ENCODE measurements at regions not wholly inside any gene's neighbourhood (a gene's known extent, or its start where the extent isn't known, plus 50 kb on each side); places are given as distances from the start of the nearest gene placed in this dataset.

DNA sequence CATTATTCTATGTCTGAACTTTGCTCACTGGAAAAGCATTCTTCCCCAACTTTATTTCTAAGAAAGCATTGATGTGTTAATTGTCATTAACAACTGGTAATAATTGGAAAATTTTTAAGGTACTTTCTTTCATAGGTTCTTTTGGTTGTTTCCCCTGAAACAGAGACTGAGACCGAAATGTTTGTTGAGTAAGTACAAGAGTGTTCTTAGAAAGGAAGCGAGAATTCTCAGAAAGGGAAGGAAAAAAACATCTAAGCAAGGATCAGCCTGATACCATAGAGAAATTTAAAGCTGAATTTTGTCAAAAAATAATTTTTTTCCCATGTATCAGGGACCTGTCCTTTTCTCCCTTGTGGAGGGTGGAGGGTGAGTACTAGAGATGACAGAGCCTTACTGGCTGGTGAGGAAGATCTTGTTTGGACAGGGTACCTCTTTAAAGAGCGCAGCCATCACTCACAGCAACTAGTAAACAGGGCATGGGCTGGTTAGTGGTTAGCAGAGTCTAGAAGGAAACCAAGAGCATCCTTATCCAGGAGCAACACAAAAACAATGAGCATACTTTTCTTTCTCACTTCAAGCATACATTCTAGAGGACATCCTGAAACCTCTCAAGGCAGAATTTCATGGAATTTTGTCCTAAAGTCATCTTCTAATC is 898.5 kb downstream of the DNAH5 start:
- TF ChIP-seq, protein P1, sequence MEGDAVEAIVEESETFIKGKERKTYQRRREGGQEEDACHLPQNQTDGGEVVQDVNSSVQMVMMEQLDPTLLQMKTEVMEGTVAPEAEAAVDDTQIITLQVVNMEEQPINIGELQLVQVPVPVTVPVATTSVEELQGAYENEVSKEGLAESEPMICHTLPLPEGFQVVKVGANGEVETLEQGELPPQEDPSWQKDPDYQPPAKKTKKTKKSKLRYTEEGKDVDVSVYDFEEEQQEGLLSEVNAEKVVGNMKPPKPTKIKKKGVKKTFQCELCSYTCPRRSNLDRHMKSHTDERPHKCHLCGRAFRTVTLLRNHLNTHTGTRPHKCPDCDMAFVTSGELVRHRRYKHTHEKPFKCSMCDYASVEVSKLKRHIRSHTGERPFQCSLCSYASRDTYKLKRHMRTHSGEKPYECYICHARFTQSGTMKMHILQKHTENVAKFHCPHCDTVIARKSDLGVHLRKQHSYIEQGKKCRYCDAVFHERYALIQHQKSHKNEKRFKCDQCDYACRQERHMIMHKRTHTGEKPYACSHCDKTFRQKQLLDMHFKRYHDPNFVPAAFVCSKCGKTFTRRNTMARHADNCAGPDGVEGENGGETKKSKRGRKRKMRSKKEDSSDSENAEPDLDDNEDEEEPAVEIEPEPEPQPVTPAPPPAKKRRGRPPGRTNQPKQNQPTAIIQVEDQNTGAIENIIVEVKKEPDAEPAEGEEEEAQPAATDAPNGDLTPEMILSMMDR (IDR thresholded peaks at IDR 0.05; ENCODE audit: borderline replicate concordance), result no peak

GRCh38 chr5:13034061-13034460 is 910.4 kb downstream of the DNAH5 start:
- H3K36me3 ChIP-seq, result no peaks in the 10 kb centered on the region
- H3K4me3 ChIP-seq, result no peak overlapping the region
- H3K9me3 ChIP-seq (replicated peaks), result peaks cover 3% of the 10 kb centered on the region
- no peak overlapping the region for H3K27ac ChIP-seq (replicated peaks)
- TF ChIP-seq, protein P1 (IDR thresholded peaks at IDR 0.05; ENCODE audit: borderline replicate concordance), result no peak
- no peak for DNase-seq
- intact Hi-C loops (cut with micrococcal nuclease), result no loop called here
- H3K27me3 ChIP-seq (ENCODE audit: low read depth), result no peaks in the 10 kb centered on the region
- no peaks in the 10 kb centered on the region for H3K4me1 ChIP-seq

More for the DNA sequence above, 898.5 kb downstream of the DNAH5 start:
- no peaks in the 10 kb centered on the region for H3K27me3 ChIP-seq (ENCODE audit: low read depth)
- no peak overlapping the region for H3K27ac ChIP-seq (replicated peaks)
- H3K4me1 ChIP-seq, result no peaks in the 10 kb centered on the region
- H3K9me3 ChIP-seq (replicated peaks), result peaks cover 32% of the 10 kb centered on the region
- H3K4me3 ChIP-seq, result no peak overlapping the region
- DNase-seq, result no peak
- intact Hi-C loops (cut with micrococcal nuclease), result no loop called here
- H3K36me3 ChIP-seq, result no peaks in the 10 kb centered on the region

- no peaks in the 10 kb centered on the region for H3K36me3 ChIP-seq
- H3K4me1 ChIP-seq, result no peaks in the 10 kb centered on the region
- TF ChIP-seq, protein P1 (IDR thresholded peaks at IDR 0.05; ENCODE audit: borderline replicate concordance), result no peak
- H3K4me3 ChIP-seq, result no peak overlapping the region
- no peaks in the 10 kb centered on the region for H3K27me3 ChIP-seq (ENCODE audit: low read depth)
- peaks cover 4% of the 10 kb centered on the region for H3K9me3 ChIP-seq (replicated peaks)
- no peak for DNase-seq
- intact Hi-C loops (cut with micrococcal nuclease), result no loop called here
- H3K27ac ChIP-seq (replicated peaks), result no peak overlapping the region
Observed at GRCh38 chr5:13029211-13029610, 915.3 kb downstream of the DNAH5 start.

- Histone ChIP-seq H3K27ac (replicated peaks) (no peak overlapping the region), H3K36me3 (no peaks in the 10 kb centered on the region), H3K27me3 (ENCODE audit: low read depth) (no peaks in the 10 kb centered on the region), H3K9me3 (replicated peaks) (peaks cover 4% of the 10 kb centered on the region), H3K4me3 (no peak overlapping the region), H3K4me1 (no peaks in the 10 kb centered on the region)
- TF ChIP-seq, protein P1 (IDR thresholded peaks at IDR 0.05; ENCODE audit: borderline replicate concordance), result no peak
- intact Hi-C loops (cut with micrococcal nuclease), result no loop called here
- no peak for DNase-seq
Observed at GRCh38 chr5:13027874-13028273, 916.6 kb downstream of the DNAH5 start.

DNA sequence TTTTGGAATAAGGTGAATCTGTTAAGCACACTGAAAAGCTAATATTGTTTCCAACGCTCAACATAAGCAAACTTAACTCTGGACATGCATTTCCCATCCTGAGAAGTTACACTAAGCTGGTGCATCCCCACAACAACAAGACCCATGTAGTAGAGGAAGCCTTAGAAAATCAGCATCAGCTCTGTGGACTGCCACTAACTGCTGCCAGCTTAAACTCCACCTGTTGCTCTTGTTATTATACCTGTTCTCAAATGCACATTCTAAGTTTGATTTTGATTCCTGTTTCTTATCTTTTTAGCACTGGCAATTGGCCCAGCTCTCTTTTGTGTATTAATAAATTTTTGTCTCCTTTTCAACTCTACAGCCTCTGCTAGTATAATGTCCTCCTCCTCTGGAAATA is 924.8 kb downstream of the DNAH5 start:
- intact Hi-C loops (cut with micrococcal nuclease), result no loop called here
- TF ChIP-seq, protein P1 (IDR thresholded peaks at IDR 0.05; ENCODE audit: borderline replicate concordance), result no peak
- Histone ChIP-seq H3K27ac (replicated peaks) (no peak overlapping the region), H3K9me3 (replicated peaks) (no peaks in the 10 kb centered on the region), H3K4me1 (no peaks in the 10 kb centered on the region), H3K36me3 (no peaks in the 10 kb centered on the region), H3K4me3 (no peak overlapping the region), H3K27me3 (ENCODE audit: low read depth) (no peaks in the 10 kb centered on the region)
- no peak for DNase-seq

Measured in left ventricle myocardium inferior (tissue), 1 donor.